Mucosa of stomach (tissue), 1 donor: ENCODE measurements at regions not wholly inside any gene's neighbourhood (a gene's known extent, or its start where the extent isn't known, plus 50 kb on each side); places are given as distances from the start of the nearest gene placed in this dataset.

Source experiments
- H3K27me3 ChIP-seq: one replicate; pipeline ENCODE4 v1.7.0; 2013; ENCODE audit warnings: mild to moderate bottlenecking, low read length; ENCODE audit not compliant: control insufficient read depth, insufficient read depth
- H3K36me3 ChIP-seq: one replicate; pipeline ENCODE4 v1.7.0; 2013; ENCODE audit warnings: low read length; ENCODE audit not compliant: control insufficient read depth, insufficient read depth
- H3K4me1 ChIP-seq: one replicate; pipeline ENCODE4 v1.7.0; 2013; ENCODE audit warnings: mild to moderate bottlenecking, low read length; ENCODE audit not compliant: control insufficient read depth, insufficient read depth
- H3K4me3 ChIP-seq: one replicate; pipeline ENCODE4 v1.7.0; 2013; ENCODE audit warnings: low read length
- H3K9ac ChIP-seq: one replicate; pipeline ENCODE4 v1.7.0; 2013; ENCODE audit warnings: mild to moderate bottlenecking, low read length, moderate library complexity
- H3K9me3 ChIP-seq: one replicate; pipeline ENCODE4 v1.7.0; 2013; ENCODE audit warnings: mild to moderate bottlenecking, low read length, moderate library complexity; ENCODE audit not compliant: control insufficient read depth
- donor health status: Pancreatic carcinoma.

- Histone ChIP-seq H3K9me3 (no peaks in the 10 kb centered on the region), H3K27me3 (no peaks in the 10 kb centered on the region), H3K4me1 (no peaks in the 10 kb centered on the region), H3K4me3 (no peak overlapping the region), H3K36me3 (no peaks in the 10 kb centered on the region), H3K9ac (no peak overlapping the region)
Observed at GRCh38 chr9:129374231-129374630, 196.2 kb upstream of the IER5L start.

DNA sequence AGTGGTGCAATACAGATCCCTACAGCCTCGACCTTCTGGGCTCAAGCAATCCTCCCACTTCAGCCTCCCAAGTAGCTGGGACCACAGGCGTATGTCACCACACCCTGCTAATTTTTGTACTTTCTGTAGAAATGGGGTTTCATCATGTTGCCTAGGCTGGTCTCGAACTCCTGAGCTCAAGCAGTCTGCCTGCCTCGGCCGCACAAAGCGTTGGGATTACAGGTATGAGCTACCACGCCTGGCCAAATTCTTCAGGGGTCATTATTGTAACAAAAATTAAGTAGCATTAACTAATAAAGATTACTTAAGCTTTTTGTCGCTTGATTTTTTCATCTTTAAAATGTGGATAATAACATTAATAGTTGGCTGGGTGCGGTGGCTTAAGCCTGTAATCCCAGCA lies 195.3 kb upstream of the IER5L start:
- Histone ChIP-seq H3K36me3 (no peaks in the 10 kb centered on the region), H3K9ac (no peak overlapping the region), H3K4me3 (no peak overlapping the region), H3K9me3 (no peaks in the 10 kb centered on the region), H3K4me1 (no peaks in the 10 kb centered on the region), H3K27me3 (no peaks in the 10 kb centered on the region)

DNA sequence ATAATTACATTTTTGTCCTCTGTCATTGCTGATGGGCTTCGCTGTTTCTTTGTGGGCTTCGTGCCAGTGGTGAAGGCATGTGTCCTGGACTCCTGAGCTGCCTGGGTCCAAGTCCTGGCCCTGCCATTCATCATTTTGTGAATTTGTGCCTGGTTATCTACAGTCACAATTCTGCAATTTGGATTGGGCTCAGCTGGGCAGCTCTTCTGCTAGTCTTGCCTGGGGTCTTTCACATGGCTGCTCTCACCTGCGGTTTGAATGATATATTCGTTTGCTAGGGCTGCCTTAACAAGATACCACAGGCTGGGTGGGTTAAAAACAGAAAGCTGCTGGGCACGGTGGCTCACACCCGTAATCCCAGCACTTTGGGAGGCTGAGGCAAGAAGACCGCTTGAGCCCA lies 192.7 kb upstream of the IER5L start:
- no peaks in the 10 kb centered on the region for H3K36me3 ChIP-seq
- H3K27me3 ChIP-seq: no peaks in the 10 kb centered on the region
- H3K4me3 ChIP-seq: no peak overlapping the region
- no peaks in the 10 kb centered on the region for H3K9me3 ChIP-seq
- no peak overlapping the region for H3K9ac ChIP-seq
- H3K4me1 ChIP-seq: no peaks in the 10 kb centered on the region

- Histone ChIP-seq H3K4me1 (no peaks in the 10 kb centered on the region), H3K9me3 (no peaks in the 10 kb centered on the region), H3K9ac (no peak overlapping the region), H3K36me3 (no peaks in the 10 kb centered on the region), H3K4me3 (no peak overlapping the region), H3K27me3 (no peaks in the 10 kb centered on the region)
Observed at GRCh38 chr9:129368444-129368978, 190.4 kb upstream of the IER5L start.

DNA sequence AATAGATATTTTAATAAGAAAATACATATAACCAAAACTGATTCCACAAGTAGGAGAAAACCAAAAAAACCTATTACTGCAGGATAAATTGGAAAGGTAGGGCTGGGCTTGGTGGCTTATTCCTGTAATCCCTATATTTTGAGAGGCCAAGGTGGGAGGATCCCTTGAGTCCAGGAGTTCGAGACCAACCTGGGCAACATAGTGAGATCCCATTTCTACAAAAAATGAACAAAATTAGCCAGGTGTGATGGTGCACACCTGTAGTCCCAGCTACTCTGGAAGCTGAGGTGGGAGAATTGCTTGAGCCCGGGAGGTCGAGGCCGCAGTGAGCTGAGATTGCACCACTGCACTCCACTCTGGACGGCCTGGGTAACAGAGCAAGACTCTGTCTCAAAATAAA lies 189.2 kb upstream of the IER5L start:
- no peak overlapping the region for H3K4me3 ChIP-seq
- no peaks in the 10 kb centered on the region for H3K9me3 ChIP-seq
- H3K9ac ChIP-seq: no peak overlapping the region
- H3K4me1 ChIP-seq: no peaks in the 10 kb centered on the region
- H3K36me3 ChIP-seq: no peaks in the 10 kb centered on the region
- no peaks in the 10 kb centered on the region for H3K27me3 ChIP-seq

DNA sequence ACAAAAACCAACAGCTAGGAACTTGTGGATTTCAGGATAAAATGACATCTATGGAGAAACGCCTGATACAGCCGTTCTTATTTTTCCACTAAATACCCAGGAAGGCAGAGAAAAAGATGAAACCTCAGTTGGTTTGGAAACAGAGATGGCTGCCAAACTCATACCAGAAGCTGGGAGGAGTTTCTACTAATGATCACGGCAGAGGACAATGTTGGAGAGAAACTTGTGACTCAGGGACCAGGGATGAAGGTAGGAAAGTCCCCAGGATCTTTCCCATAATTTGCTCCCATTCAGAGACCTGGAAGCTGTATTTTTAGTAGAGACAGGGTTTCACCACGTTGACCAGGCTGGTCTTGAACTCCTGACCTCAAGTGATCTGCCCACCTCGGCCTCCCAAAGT lies 187.1 kb upstream of the IER5L start:
- H3K9ac ChIP-seq: no peak overlapping the region
- H3K4me1 ChIP-seq: no peaks in the 10 kb centered on the region

DNA sequence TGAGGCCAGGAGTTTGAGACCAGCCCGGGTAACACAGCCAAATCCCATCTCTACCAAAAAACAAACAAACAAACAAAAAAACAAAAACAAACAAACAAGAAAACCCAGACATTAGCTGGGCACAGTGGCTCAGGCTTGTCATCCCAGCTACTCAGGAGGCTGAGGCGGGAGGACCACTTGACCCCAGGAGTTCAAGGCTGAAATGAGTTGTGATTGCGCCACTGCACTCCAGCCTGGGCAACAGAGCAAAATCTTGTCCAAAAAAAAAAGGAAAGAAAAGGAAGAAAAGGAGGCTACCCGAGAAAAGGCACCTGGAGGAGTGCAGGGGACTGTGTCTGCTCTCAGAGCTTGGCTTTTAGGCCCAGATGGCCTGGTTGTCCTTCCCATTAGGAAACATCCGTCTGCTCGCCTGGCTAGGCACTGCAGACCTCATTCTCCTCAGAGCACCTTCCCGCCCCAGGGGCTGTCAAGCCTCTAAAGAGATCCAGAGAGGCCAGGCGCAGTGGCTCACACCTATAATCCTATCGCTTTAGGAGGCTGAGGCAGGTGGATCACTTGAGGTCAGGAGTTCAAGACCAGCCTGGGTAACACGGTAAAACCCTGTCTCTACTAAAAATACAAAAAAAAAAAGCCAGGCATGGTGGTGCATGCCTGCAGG lies 185.3 kb upstream of the IER5L start:
- H3K36me3 ChIP-seq: no peaks in the 10 kb centered on the region
- H3K27me3 ChIP-seq: no peaks in the 10 kb centered on the region
- H3K4me1 ChIP-seq: no peaks in the 10 kb centered on the region
- H3K9me3 ChIP-seq: no peaks in the 10 kb centered on the region
- H3K4me3 ChIP-seq: no peak overlapping the region
- H3K9ac ChIP-seq: no peak overlapping the region

More for the DNA sequence above, 187.1 kb upstream of the IER5L start:
- no peaks in the 10 kb centered on the region for H3K9me3 ChIP-seq
- H3K36me3 ChIP-seq: no peaks in the 10 kb centered on the region
- H3K27me3 ChIP-seq: no peaks in the 10 kb centered on the region
- no peak overlapping the region for H3K4me3 ChIP-seq

GRCh38 chr9:129362287-129363000 lies 184.4 kb upstream of the IER5L start:
- Histone ChIP-seq H3K27me3 (no peaks in the 10 kb centered on the region), H3K4me3 (no peak overlapping the region), H3K9ac (no peak overlapping the region), H3K4me1 (no peaks in the 10 kb centered on the region), H3K36me3 (no peaks in the 10 kb centered on the region), H3K9me3 (no peaks in the 10 kb centered on the region)

DNA sequence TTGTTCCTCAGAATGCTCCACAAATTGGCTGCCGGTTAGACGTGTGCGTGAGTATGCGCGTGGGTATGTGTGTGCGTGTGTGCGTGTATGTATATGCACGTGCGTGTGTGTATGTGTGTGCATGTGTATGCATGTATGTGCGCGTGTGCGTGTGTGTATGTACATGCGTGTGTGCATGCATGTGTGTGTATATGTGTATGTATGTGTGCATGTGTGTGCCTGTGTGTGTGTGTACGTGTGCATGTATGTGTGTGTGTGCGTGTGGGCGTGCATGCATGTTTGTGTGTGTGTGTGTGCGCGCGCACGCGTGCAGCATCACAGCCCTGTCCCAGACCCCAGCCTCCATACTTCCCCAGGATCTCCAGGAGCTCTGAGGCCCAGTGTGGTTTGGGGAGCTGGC lies 183.1 kb upstream of the IER5L start:
- Histone ChIP-seq H3K36me3 (no peaks in the 10 kb centered on the region), H3K9me3 (no peaks in the 10 kb centered on the region), H3K4me3 (no peak overlapping the region), H3K4me1 (no peaks in the 10 kb centered on the region), H3K27me3 (no peaks in the 10 kb centered on the region), H3K9ac (no peak overlapping the region)

GRCh38 chr9:129359916-129360536 lies 182.0 kb upstream of the IER5L start:
- Histone ChIP-seq H3K36me3 (no peaks in the 10 kb centered on the region), H3K27me3 (no peaks in the 10 kb centered on the region), H3K4me3 (no peak overlapping the region), H3K9ac (no peak overlapping the region), H3K4me1 (no peaks in the 10 kb centered on the region), H3K9me3 (no peaks in the 10 kb centered on the region)

GRCh38 chr9:129359162-129359811 lies 181.2 kb upstream of the IER5L start:
- Histone ChIP-seq H3K9ac (no peak overlapping the region), H3K4me1 (no peaks in the 10 kb centered on the region), H3K9me3 (no peaks in the 10 kb centered on the region), H3K27me3 (no peaks in the 10 kb centered on the region), H3K4me3 (no peak overlapping the region), H3K36me3 (no peaks in the 10 kb centered on the region)

GRCh38 chr9:129358621-129359154 lies 180.6 kb upstream of the IER5L start:
- H3K4me1 ChIP-seq: no peaks in the 10 kb centered on the region
- no peak overlapping the region for H3K9ac ChIP-seq
- no peak overlapping the region for H3K4me3 ChIP-seq
- H3K36me3 ChIP-seq: no peaks in the 10 kb centered on the region
- no peaks in the 10 kb centered on the region for H3K9me3 ChIP-seq
- no peaks in the 10 kb centered on the region for H3K27me3 ChIP-seq
